Epithelial cell of proximal tubule (primary cell): ENCODE measurements at regions not wholly inside any gene's neighbourhood (a gene's known extent, or its start where the extent isn't known, plus 50 kb on each side); places are given as distances from the start of the nearest gene placed in this dataset.

Source experiments
- DNase-seq: peaks from one replicate; pipeline ENCODE4 v3.0.0-alpha.2; 2011; ENCODE audit warnings: low read depth
- H3K4me3 ChIP-seq: 2 replicates; pipeline ENCODE4 v1.5.1; 2011; ENCODE audit warnings: low read depth, mild to moderate bottlenecking, low read length
- TF ChIP-seq, protein P1 (sequence below): conservative IDR thresholded peaks from 2 replicates; pipeline ENCODE4 v1.5.1; 2012; ENCODE audit warnings: low read depth, mild to moderate bottlenecking, low read length

GRCh38 chr6:105539911-105540310 lies 137.0 kb upstream of the PREP start:
- H3K4me3 ChIP-seq, result no peak overlapping the region
- TF ChIP-seq, protein P1, sequence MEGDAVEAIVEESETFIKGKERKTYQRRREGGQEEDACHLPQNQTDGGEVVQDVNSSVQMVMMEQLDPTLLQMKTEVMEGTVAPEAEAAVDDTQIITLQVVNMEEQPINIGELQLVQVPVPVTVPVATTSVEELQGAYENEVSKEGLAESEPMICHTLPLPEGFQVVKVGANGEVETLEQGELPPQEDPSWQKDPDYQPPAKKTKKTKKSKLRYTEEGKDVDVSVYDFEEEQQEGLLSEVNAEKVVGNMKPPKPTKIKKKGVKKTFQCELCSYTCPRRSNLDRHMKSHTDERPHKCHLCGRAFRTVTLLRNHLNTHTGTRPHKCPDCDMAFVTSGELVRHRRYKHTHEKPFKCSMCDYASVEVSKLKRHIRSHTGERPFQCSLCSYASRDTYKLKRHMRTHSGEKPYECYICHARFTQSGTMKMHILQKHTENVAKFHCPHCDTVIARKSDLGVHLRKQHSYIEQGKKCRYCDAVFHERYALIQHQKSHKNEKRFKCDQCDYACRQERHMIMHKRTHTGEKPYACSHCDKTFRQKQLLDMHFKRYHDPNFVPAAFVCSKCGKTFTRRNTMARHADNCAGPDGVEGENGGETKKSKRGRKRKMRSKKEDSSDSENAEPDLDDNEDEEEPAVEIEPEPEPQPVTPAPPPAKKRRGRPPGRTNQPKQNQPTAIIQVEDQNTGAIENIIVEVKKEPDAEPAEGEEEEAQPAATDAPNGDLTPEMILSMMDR, result no peak
- no peak for DNase-seq

DNA sequence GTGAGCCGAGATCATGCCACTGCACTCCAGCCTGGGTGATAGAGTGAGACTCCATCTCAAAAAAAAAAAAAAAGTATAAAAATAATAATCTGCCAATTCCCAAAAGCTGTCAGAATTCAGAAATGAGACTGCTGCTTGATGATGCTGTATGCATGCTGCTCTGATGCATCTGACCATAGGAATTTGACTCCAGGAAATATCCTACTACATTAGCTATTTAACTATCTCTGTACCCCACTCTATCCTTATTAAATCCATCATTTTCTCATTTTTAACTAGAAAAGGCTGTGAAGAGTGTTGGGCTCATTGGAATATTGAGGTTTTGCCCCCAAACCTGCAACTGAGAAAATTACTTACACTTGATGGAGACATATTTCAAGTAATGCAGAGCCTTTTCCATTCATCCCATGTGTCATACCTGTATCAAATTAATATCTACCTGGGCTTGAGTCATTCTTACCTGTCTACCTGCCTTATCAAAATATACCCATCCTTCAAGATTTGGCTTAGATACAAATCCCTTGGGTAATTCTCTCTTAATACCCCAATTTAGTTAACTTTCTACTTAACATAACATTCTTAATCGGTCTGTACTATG lies 135.2 kb upstream of the PREP start:
- DNase-seq, result no peak
- no peak overlapping the region for H3K4me3 ChIP-seq
- TF ChIP-seq, protein P1, result no peak

GRCh38 chr6:105536961-105537360 lies 134.1 kb upstream of the PREP start:
- DNase-seq, result no peak
- TF ChIP-seq, protein P1, result no peak
- H3K4me3 ChIP-seq, result no peak overlapping the region

DNA sequence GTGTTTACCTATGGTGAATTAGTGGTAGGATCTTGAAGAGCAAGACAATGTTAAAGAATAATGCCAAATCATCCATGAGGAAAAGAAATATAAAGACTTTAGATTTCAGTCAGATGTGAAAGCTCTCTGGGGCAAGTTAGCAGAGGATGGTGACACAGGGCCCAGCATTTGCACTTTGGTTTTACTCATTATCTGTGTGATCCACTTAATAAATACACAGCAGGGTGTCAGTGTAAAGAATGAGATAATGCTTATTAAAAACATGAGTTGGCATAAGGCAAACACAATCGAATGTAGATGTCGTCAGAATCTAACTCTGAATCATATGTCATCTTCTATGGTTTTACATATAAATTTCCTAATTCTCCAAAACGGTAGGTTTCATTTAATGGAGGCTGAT lies 130.4 kb upstream of the PREP start:
- H3K4me3 ChIP-seq, result no peak overlapping the region

DNA sequence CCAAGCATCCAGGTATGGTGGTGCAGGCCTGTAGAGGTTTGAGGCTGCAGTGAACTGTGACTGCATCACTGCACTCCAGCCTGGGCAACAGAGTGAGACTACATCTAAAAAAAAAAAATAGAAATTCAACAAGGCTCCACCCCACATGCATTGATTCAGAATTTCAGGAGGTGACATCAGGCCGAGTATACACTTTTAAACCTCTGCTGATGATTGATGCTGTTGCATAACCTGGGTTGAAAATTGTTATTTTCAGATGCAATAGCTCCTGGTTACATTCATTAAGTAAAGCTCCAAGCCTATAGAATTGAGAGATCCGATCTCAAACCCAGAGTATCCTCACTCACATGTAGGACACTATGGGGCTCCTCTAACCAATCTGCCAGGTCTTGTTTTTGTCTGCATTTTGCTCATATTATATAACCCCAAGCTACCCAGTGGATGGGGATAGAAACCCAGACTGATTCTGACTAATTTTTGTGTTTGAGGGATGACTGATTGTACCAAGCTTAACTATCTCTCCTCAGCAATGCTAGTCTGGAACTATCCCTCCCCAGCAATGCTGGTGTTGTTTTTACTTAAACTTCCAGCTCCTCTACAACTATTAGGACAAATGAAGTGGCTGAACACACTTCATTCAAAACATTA lies 123.5 kb upstream of the PREP start:
- H3K4me3 ChIP-seq, result no peak overlapping the region
- TF ChIP-seq, protein P1, result no peak
- DNase-seq, result no peak

More for the DNA sequence above, 130.4 kb upstream of the PREP start:
- TF ChIP-seq, protein P1, result no peak
- DNase-seq, result no peak

DNA sequence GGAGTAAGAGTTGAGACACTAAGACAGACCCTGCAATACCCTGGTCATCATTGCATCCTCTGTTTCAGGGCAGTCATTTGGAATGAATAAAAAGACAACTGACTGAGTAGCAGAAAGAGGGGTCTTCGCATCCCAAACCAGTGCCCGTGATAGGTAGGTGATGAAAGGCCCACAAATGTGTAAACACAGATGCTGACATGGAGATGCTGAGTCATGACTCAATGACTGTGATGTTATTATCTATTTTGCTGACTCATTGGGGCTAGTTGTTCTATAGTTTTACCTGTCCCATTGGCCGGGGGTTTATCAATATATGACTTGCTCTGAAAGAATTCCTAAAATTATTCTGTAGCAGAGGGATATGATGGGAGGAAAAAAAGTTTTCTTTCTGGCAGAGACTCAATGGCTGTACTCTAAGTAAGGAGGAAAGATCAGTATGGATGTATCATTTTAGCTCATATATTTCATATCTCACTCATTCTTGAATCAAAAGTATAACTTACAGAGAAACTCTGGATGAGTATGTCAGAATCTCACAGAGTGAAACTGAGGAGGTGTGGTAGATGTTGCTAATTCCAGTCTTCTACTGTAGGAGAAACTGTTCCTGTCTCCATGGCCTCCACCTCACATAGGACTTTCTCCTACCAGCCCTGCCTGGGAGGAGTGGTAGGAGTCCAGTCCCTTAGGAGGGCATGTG lies 119.9 kb upstream of the PREP start:
- no peak for DNase-seq
- TF ChIP-seq, protein P1, result no peak
- no peak overlapping the region for H3K4me3 ChIP-seq
